Non-pigmented ciliary epithelial cell (primary cell): ENCODE measurements at regions not wholly inside any gene's neighbourhood (a gene's known extent, or its start where the extent isn't known, plus 50 kb on each side); places are given as distances from the start of the nearest gene placed in this dataset.

Experiments
- DNase-seq: peaks from one replicate; pipeline ENCODE4 v3.0.0-alpha.2; 2010; ENCODE audit warnings: low read depth

GRCh38 chr18:22355598-22355997 is 62.1 kb downstream of the CTAGE1 start:
- no peak for DNase-seq

GRCh38 chr18:22355069-22355468 is 62.6 kb downstream of the CTAGE1 start:
- DNase-seq, result no peak

GRCh38 chr18:22349966-22350365 is 67.7 kb downstream of the CTAGE1 start:
- DNase-seq, result no peak

GRCh38 chr18:22349317-22349898 is 68.3 kb downstream of the CTAGE1 start:
- DNase-seq, result no peak

GRCh38 chr18:22348521-22349316 is 69.0 kb downstream of the CTAGE1 start:
- DNase-seq, result no peak

GRCh38 chr18:22347606-22348511 is 69.9 kb downstream of the CTAGE1 start:
- DNase-seq, result no peak

GRCh38 chr18:22346953-22347605 is 70.6 kb downstream of the CTAGE1 start:
- DNase-seq, result no peak

- peak; percentile 61 for DNase-seq
Measured at GRCh38 chr18:22346401-22346952, 71.2 kb downstream of the CTAGE1 start.

GRCh38 chr18:22345718-22346117 is 72.0 kb downstream of the CTAGE1 start:
- DNase-seq, result no peak

- no peak for DNase-seq
Measured at GRCh38 chr18:22344908-22345670, 72.6 kb downstream of the CTAGE1 start.

GRCh38 chr18:22344445-22344844 is 73.3 kb downstream of the CTAGE1 start:
- DNase-seq, result no peak

- no peak for DNase-seq
Measured at GRCh38 chr18:22343613-22344012, 74.1 kb downstream of the CTAGE1 start.

GRCh38 chr18:22342625-22343024 is 75.1 kb downstream of the CTAGE1 start:
- no peak for DNase-seq

GRCh38 chr18:22340331-22340730 is 77.4 kb downstream of the CTAGE1 start:
- DNase-seq, result no peak

- DNase-seq, result no peak
Measured at GRCh38 chr18:22339913-22340312, 77.8 kb downstream of the CTAGE1 start.

GRCh38 chr18:22337833-22338232 is 79.9 kb downstream of the CTAGE1 start:
- DNase-seq, result no peak

GRCh38 chr18:22337306-22337705 is 80.4 kb downstream of the CTAGE1 start:
- DNase-seq, result no peak

GRCh38 chr18:22336406-22336805 is 81.3 kb downstream of the CTAGE1 start:
- DNase-seq, result no peak

GRCh38 chr18:22335731-22336198 is 82.0 kb downstream of the CTAGE1 start:
- DNase-seq, result no peak

- no peak for DNase-seq
Measured at GRCh38 chr18:22334567-22334966, 83.1 kb downstream of the CTAGE1 start.

- DNase-seq, result no peak
Measured at GRCh38 chr18:22332590-22332989, 85.1 kb downstream of the CTAGE1 start.
